SK-N-SH treated with all-trans-retinoic acid at 6 μM for 48 hours (cell line): ENCODE measurements at regions not wholly inside any gene's neighbourhood (a gene's known extent, or its start where the extent isn't known, plus 50 kb on each side); places are given as distances from the start of the nearest gene placed in this dataset.

Source experiments
- BACH2 ChIP-seq: fragments of 250-450 bp; sonication (Bioruptor Pico); IDR thresholded peaks from 2 replicates; pipeline ENCODE4 v1.9.0; 2021; ENCODE audit warnings: mild to moderate bottlenecking, borderline replicate concordance
- CREB5 ChIP-seq: fragments of 250-450 bp; sonication (Bioruptor Pico); IDR thresholded peaks from 2 replicates; pipeline ENCODE4 v1.5.1; 2020; ENCODE audit warnings: low read depth, mild to moderate bottlenecking, moderate library complexity
- ESRRG ChIP-seq: fragments of 250-450 bp; sonication (Bioruptor Pico); IDR thresholded peaks from 2 replicates; pipeline ENCODE4 v1.6.1; 2021; ENCODE audit warnings: mild to moderate bottlenecking
- GLIS3 ChIP-seq: fragments of 250-450 bp; sonication (Bioruptor Pico); IDR thresholded peaks from 2 replicates; pipeline ENCODE4 v1.5.0; 2020; ENCODE audit warnings: mild to moderate bottlenecking, moderate library complexity
- ISL1 ChIP-seq: fragments of 250-450 bp; sonication (Bioruptor Pico); IDR thresholded peaks from 2 replicates; pipeline ENCODE4 v2.1.2; 2022; ENCODE audit warnings: mild to moderate bottlenecking, moderate library complexity
- SNAI2 ChIP-seq: fragments of 250-450 bp; sonication (Bioruptor Pico); IDR thresholded peaks from 2 replicates; pipeline ENCODE4 v1.5.0; 2020; ENCODE audit warnings: mild to moderate bottlenecking, moderate library complexity
- TCF4 ChIP-seq: fragments of 250-450 bp; sonication (Bioruptor Pico); IDR thresholded peaks from 2 replicates; pipeline ENCODE4 v1.8.0; 2021; ENCODE audit warnings: mild to moderate bottlenecking, moderate library complexity, borderline replicate concordance
- TOX ChIP-seq: fragments of 250-450 bp; sonication (Bioruptor Pico); IDR thresholded peaks from 2 replicates; pipeline ENCODE4 v1.8.0; 2021; ENCODE audit warnings: mild to moderate bottlenecking, moderate library complexity, borderline replicate concordance
- ZC3H10 ChIP-seq: fragments of 250-450 bp; sonication (Bioruptor Pico); IDR thresholded peaks from 2 replicates; pipeline ENCODE4 v1.5.1; 2021; ENCODE audit warnings: mild to moderate bottlenecking, moderate library complexity
- ZFP3 ChIP-seq: fragments of 250-450 bp; sonication (Bioruptor Pico); IDR thresholded peaks from 2 replicates; pipeline ENCODE4 v1.5.0; 2020; ENCODE audit warnings: mild to moderate bottlenecking, moderate library complexity
- ZNF565 ChIP-seq: fragments of 450-650 bp; formaldehyde crosslinking; conservative IDR thresholded peaks from 2 replicates; pipeline ENCODE4 v1.5.0; 2020; ENCODE audit warnings: low read depth, mild to moderate bottlenecking, moderate library complexity
- TF ChIP-seq, protein P1 (sequence below): fragments of 250-450 bp; sonication (Bioruptor Pico); IDR thresholded peaks from 2 replicates; pipeline ENCODE4 v1.8.0; 2021; ENCODE audit warnings: low read depth, mild to moderate bottlenecking, moderate library complexity, borderline replicate concordance
- TF ChIP-seq, protein P2 (sequence below): fragments of 250-450 bp; sonication (Bioruptor Pico); IDR thresholded peaks from 2 replicates; pipeline ENCODE4 v1.8.0; 2020; ENCODE audit warnings: mild to moderate bottlenecking, moderate library complexity, borderline replicate concordance

GRCh38 chr9:99497641-99498040, 275.6 kb downstream of the SEC61B start:
- TF ChIP-seq ZNF565 (no peak), BACH2 (CRISPR knock-in tag) (no peak), CREB5 (CRISPR knock-in tag) (no peak), TCF4 (no peak), ESRRG (CRISPR knock-in tag) (no peak), TOX (CRISPR knock-in tag) (no peak), SNAI2 (CRISPR knock-in tag) (no peak), ISL1 (CRISPR knock-in tag) (no peak), GLIS3 (no peak), ZC3H10 (CRISPR knock-in tag) (no peak), ZFP3 (CRISPR knock-in tag) (no peak)
- TF ChIP-seq, protein P1, sequence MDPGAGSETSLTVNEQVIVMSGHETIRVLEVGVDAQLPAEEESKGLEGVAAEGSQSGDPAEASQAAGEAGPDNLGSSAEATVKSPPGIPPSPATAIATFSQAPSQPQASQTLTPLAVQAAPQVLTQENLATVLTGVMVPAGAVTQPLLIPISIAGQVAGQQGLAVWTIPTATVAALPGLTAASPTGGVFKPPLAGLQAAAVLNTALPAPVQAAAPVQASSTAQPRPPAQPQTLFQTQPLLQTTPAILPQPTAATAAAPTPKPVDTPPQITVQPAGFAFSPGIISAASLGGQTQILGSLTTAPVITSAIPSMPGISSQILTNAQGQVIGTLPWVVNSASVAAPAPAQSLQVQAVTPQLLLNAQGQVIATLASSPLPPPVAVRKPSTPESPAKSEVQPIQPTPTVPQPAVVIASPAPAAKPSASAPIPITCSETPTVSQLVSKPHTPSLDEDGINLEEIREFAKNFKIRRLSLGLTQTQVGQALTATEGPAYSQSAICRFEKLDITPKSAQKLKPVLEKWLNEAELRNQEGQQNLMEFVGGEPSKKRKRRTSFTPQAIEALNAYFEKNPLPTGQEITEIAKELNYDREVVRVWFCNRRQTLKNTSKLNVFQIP = no peak
- TF ChIP-seq, protein P2, sequence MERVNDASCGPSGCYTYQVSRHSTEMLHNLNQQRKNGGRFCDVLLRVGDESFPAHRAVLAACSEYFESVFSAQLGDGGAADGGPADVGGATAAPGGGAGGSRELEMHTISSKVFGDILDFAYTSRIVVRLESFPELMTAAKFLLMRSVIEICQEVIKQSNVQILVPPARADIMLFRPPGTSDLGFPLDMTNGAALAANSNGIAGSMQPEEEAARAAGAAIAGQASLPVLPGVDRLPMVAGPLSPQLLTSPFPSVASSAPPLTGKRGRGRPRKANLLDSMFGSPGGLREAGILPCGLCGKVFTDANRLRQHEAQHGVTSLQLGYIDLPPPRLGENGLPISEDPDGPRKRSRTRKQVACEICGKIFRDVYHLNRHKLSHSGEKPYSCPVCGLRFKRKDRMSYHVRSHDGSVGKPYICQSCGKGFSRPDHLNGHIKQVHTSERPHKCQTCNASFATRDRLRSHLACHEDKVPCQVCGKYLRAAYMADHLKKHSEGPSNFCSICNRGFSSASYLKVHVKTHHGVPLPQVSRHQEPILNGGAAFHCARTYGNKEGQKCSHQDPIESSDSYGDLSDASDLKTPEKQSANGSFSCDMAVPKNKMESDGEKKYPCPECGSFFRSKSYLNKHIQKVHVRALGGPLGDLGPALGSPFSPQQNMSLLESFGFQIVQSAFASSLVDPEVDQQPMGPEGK (CRISPR knock-in tag) = no peak
